ENCODE measurements at regions not wholly inside any gene's neighbourhood (a gene's known extent, or its start where the extent isn't known, plus 50 kb on each side); places are given as distances from the start of the nearest gene placed in this dataset.

- in situ Hi-C loops (cut with HindIII; ENCODE audit: low sequenced_read_pairs) = no loop called here
- H3K4me3 ChIP-seq (ENCODE audit: low read depth, low read length) = no peak overlapping the region
- TF ChIP-seq CTCF (IDR thresholded peaks at IDR 0.05; ENCODE audit: low read depth, low read length) = no peak
- DNase-seq (ENCODE audit: low read depth, low spot score) = no peak
Observed at GRCh38 chr4:38598489-38598888, 65.5 kb upstream of the KLF3 start.

GRCh38 chr4:38600575-38600974 lies 63.4 kb upstream of the KLF3 start:
- DNase-seq (ENCODE audit: low read depth, low spot score) = no peak
- in situ Hi-C loops (cut with HindIII; ENCODE audit: low sequenced_read_pairs) = no loop called here
- no peak for TF ChIP-seq CTCF (IDR thresholded peaks at IDR 0.05; ENCODE audit: low read depth, low read length)
- no peak overlapping the region for H3K4me3 ChIP-seq (ENCODE audit: low read depth, low read length)

- in situ Hi-C loops (cut with HindIII; ENCODE audit: low sequenced_read_pairs) = no loop called here
- DNase-seq (ENCODE audit: low read depth, low spot score) = peak; percentile 50
Observed at GRCh38 chr4:38601244-38601915, 62.6 kb upstream of the KLF3 start.

GRCh38 chr4:38601916-38602291 lies 62.1 kb upstream of the KLF3 start:
- DNase-seq (ENCODE audit: low read depth, low spot score) = no peak
- in situ Hi-C loops (cut with HindIII; ENCODE audit: low sequenced_read_pairs) = no loop called here
- H3K4me3 ChIP-seq (ENCODE audit: low read depth, low read length) = no peak overlapping the region
- no peak for TF ChIP-seq CTCF (IDR thresholded peaks at IDR 0.05; ENCODE audit: low read depth, low read length)

More at GRCh38 chr4:38601244-38601915, 62.6 kb upstream of the KLF3 start:
- no peak for TF ChIP-seq CTCF (IDR thresholded peaks at IDR 0.05; ENCODE audit: low read depth, low read length)
- H3K4me3 ChIP-seq (ENCODE audit: low read depth, low read length) = no peak overlapping the region

GRCh38 chr4:38603652-38604051 lies 60.3 kb upstream of the KLF3 start:
- DNase-seq (ENCODE audit: low read depth, low spot score) = no peak
- H3K4me3 ChIP-seq (ENCODE audit: low read depth, low read length) = no peak overlapping the region
- TF ChIP-seq CTCF (IDR thresholded peaks at IDR 0.05; ENCODE audit: low read depth, low read length) = no peak
- in situ Hi-C loops (cut with HindIII; ENCODE audit: low sequenced_read_pairs) = no loop called here

- no peak for TF ChIP-seq CTCF (IDR thresholded peaks at IDR 0.05; ENCODE audit: low read depth, low read length)
- in situ Hi-C loops (cut with HindIII; ENCODE audit: low sequenced_read_pairs) = no loop called here
- H3K4me3 ChIP-seq (ENCODE audit: low read depth, low read length) = no peak overlapping the region
- no peak for DNase-seq (ENCODE audit: low read depth, low spot score)
Observed at GRCh38 chr4:38605181-38605752, 58.7 kb upstream of the KLF3 start.

Measured in astrocyte of the spinal cord (primary cell).